ENCODE measurements at regions not wholly inside any gene's neighbourhood (a gene's known extent, or its start where the extent isn't known, plus 50 kb on each side); places are given as distances from the start of the nearest gene placed in this dataset.

DNA sequence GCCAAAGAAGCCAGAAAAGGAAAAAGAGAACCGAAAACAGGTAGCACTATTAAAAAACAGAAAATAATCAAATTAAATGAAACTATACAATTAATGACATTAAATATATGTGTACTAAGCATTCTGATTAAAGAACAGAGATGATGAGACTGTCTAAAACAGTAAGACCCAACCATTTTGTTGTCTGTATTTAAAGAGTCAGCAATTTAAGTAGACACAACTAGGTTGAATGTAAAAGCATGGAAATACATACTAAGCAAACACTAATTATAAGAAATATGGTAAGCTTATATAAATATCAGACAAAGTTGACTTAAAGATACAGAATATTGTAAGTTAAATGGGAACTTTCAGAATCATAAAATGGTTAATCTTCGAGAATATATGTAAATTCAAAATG, 774.6 kb upstream of the RAG2 start (continued):
- TF ChIP-seq, protein P1, sequence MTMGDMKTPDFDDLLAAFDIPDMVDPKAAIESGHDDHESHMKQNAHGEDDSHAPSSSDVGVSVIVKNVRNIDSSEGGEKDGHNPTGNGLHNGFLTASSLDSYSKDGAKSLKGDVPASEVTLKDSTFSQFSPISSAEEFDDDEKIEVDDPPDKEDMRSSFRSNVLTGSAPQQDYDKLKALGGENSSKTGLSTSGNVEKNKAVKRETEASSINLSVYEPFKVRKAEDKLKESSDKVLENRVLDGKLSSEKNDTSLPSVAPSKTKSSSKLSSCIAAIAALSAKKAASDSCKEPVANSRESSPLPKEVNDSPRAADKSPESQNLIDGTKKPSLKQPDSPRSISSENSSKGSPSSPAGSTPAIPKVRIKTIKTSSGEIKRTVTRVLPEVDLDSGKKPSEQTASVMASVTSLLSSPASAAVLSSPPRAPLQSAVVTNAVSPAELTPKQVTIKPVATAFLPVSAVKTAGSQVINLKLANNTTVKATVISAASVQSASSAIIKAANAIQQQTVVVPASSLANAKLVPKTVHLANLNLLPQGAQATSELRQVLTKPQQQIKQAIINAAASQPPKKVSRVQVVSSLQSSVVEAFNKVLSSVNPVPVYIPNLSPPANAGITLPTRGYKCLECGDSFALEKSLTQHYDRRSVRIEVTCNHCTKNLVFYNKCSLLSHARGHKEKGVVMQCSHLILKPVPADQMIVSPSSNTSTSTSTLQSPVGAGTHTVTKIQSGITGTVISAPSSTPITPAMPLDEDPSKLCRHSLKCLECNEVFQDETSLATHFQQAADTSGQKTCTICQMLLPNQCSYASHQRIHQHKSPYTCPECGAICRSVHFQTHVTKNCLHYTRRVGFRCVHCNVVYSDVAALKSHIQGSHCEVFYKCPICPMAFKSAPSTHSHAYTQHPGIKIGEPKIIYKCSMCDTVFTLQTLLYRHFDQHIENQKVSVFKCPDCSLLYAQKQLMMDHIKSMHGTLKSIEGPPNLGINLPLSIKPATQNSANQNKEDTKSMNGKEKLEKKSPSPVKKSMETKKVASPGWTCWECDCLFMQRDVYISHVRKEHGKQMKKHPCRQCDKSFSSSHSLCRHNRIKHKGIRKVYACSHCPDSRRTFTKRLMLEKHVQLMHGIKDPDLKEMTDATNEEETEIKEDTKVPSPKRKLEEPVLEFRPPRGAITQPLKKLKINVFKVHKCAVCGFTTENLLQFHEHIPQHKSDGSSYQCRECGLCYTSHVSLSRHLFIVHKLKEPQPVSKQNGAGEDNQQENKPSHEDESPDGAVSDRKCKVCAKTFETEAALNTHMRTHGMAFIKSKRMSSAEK (CRISPR knock-in tag; IDR thresholded peaks at IDR 0.05; ENCODE audit: borderline replicate concordance): no peak
- TF ChIP-seq ZNF416 (CRISPR knock-in tag; IDR thresholded peaks at IDR 0.05) (no peak), RORB (CRISPR knock-in tag; IDR thresholded peaks at IDR 0.05) (no peak), TP53 (CRISPR knock-in tag; IDR thresholded peaks at IDR 0.05) (no peak), NR1H2 (CRISPR knock-in tag; IDR thresholded peaks at IDR 0.05) (no peak)

DNA sequence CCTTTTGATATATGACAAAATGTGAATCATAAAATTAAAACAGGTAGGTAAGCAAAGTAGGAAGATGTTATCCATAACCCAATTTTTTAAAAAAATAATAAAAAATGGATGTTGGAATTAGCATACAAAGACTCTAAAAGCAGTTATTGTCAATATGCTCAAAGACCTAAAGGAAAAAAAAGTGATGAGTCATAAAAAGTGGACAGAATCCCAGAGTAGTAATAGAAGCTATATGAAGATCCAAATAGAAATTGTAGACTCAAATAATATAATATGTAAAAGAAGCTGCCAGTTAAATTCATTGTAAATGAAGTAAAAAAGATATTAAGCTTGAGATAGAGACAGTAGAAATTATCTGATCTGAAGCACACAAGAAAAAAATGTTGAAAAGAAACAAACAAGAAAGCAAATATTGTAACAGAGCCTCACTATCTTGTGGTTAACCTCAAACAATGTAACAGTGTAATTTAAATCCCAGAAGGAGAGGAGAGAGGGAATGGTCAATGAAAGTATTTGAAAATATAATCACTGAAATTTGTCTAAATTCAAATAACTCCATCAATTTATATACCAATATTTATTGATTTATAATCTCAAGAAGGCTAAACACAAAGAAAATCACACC, 773.4 kb upstream of the RAG2 start:
- H3K27ac Mint-ChIP-seq: no peak overlapping the region
- CTCF ChIA-PET: no interaction called here
- POLR2A ChIA-PET: no interaction called here
- H3K4me3 Mint-ChIP-seq: no peak overlapping the region
- DNase-seq (ENCODE audit: low spot score) (no peak), ATAC-seq (no peak)
- H3K9me3 Mint-ChIP-seq: peaks cover 82% of the 10 kb centered on the region
- H3K27me3 Mint-ChIP-seq (ENCODE audit: low read depth): peaks cover 7% of the 10 kb centered on the region; the same call in 1 of the 2 replicates
- H3K36me3 Mint-ChIP-seq: peaks cover 58% of the 10 kb centered on the region
- no peaks in the 10 kb centered on the region for H3K4me1 Mint-ChIP-seq
- TF ChIP-seq TEAD4 (CRISPR knock-in tag; IDR thresholded peaks at IDR 0.05): no peak
- no peak for TF ChIP-seq ELF4 (CRISPR knock-in tag; IDR thresholded peaks at IDR 0.05; ENCODE audit: low read depth)

DNA sequence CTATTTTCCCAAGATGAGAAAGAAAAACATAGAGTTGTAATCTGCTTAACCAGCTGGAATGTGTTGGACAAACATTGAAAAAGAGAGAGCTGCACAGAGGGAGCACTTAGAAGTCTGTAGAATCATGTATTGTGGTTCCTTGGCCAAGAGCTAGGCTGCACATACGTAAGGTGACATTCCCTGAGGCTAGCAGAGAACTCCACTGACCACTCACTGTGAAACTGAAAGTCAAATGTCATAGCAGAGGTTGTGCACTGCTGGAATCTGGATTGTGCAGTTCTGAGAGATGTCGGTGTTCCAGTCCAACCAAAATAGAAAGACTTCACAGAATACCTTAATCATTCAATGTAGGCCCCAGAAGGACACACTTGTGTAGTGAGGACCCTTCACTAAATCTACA, 772.8 kb upstream of the RAG2 start:
- DNase-seq (ENCODE audit: low spot score) (no peak), ATAC-seq (no peak)
- Mint-ChIP-seq H3K27ac (no peak overlapping the region), H3K4me1 (no peaks in the 10 kb centered on the region), H3K36me3 (peaks cover 58% of the 10 kb centered on the region), H3K27me3 (ENCODE audit: low read depth) (peaks cover 3% of the 10 kb centered on the region; the same call in 1 of the 2 replicates), H3K4me3 (no peak overlapping the region), H3K9me3 (peaks cover 82% of the 10 kb centered on the region)
- ChIA-PET POLR2A (no interaction called here), CTCF (no interaction called here)
- TF ChIP-seq ZNF423 (CRISPR knock-in tag; IDR thresholded peaks at IDR 0.05) (no peak), MXD4 (CRISPR knock-in tag; IDR thresholded peaks at IDR 0.05; ENCODE audit: borderline replicate concordance) (no peak), KAT7 (CRISPR knock-in tag; IDR thresholded peaks at IDR 0.05; ENCODE audit: borderline replicate concordance) (no peak), HMGA2 (CRISPR knock-in tag; IDR thresholded peaks at IDR 0.05) (no peak), RELA (CRISPR knock-in tag; IDR thresholded peaks at IDR 0.05; ENCODE audit: borderline replicate concordance) (no peak), ZNF121 (CRISPR knock-in tag; IDR thresholded peaks at IDR 0.05) (no peak), NR2C2 (CRISPR knock-in tag; IDR thresholded peaks at IDR 0.05) (no peak), SMAD3 (CRISPR knock-in tag; IDR thresholded peaks at IDR 0.05; ENCODE audit: borderline replicate concordance) (no peak), ZNF263 (CRISPR knock-in tag; IDR thresholded peaks at IDR 0.05; ENCODE audit: low read depth) (no peak), ZNF671 (CRISPR knock-in tag; IDR thresholded peaks at IDR 0.05) (no peak)
- TF ChIP-seq, protein P2, sequence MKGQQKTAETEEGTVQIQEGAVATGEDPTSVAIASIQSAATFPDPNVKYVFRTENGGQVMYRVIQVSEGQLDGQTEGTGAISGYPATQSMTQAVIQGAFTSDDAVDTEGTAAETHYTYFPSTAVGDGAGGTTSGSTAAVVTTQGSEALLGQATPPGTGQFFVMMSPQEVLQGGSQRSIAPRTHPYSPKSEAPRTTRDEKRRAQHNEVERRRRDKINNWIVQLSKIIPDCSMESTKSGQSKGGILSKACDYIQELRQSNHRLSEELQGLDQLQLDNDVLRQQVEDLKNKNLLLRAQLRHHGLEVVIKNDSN (CRISPR knock-in tag; IDR thresholded peaks at IDR 0.05): no peak
- TF ChIP-seq, protein P3, sequence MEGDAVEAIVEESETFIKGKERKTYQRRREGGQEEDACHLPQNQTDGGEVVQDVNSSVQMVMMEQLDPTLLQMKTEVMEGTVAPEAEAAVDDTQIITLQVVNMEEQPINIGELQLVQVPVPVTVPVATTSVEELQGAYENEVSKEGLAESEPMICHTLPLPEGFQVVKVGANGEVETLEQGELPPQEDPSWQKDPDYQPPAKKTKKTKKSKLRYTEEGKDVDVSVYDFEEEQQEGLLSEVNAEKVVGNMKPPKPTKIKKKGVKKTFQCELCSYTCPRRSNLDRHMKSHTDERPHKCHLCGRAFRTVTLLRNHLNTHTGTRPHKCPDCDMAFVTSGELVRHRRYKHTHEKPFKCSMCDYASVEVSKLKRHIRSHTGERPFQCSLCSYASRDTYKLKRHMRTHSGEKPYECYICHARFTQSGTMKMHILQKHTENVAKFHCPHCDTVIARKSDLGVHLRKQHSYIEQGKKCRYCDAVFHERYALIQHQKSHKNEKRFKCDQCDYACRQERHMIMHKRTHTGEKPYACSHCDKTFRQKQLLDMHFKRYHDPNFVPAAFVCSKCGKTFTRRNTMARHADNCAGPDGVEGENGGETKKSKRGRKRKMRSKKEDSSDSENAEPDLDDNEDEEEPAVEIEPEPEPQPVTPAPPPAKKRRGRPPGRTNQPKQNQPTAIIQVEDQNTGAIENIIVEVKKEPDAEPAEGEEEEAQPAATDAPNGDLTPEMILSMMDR (IDR thresholded peaks at IDR 0.05): no peak
- TF ChIP-seq, protein P4, sequence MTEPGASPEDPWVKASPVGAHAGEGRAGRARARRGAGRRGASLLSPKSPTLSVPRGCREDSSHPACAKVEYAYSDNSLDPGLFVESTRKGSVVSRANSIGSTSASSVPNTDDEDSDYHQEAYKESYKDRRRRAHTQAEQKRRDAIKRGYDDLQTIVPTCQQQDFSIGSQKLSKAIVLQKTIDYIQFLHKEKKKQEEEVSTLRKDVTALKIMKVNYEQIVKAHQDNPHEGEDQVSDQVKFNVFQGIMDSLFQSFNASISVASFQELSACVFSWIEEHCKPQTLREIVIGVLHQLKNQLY (CRISPR knock-in tag; IDR thresholded peaks at IDR 0.05): no peak
- TF ChIP-seq, protein P5, sequence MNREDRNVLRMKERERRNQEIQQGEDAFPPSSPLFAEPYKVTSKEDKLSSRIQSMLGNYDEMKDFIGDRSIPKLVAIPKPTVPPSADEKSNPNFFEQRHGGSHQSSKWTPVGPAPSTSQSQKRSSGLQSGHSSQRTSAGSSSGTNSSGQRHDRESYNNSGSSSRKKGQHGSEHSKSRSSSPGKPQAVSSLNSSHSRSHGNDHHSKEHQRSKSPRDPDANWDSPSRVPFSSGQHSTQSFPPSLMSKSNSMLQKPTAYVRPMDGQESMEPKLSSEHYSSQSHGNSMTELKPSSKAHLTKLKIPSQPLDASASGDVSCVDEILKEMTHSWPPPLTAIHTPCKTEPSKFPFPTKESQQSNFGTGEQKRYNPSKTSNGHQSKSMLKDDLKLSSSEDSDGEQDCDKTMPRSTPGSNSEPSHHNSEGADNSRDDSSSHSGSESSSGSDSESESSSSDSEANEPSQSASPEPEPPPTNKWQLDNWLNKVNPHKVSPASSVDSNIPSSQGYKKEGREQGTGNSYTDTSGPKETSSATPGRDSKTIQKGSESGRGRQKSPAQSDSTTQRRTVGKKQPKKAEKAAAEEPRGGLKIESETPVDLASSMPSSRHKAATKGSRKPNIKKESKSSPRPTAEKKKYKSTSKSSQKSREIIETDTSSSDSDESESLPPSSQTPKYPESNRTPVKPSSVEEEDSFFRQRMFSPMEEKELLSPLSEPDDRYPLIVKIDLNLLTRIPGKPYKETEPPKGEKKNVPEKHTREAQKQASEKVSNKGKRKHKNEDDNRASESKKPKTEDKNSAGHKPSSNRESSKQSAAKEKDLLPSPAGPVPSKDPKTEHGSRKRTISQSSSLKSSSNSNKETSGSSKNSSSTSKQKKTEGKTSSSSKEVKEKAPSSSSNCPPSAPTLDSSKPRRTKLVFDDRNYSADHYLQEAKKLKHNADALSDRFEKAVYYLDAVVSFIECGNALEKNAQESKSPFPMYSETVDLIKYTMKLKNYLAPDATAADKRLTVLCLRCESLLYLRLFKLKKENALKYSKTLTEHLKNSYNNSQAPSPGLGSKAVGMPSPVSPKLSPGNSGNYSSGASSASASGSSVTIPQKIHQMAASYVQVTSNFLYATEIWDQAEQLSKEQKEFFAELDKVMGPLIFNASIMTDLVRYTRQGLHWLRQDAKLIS (CRISPR knock-in tag; IDR thresholded peaks at IDR 0.05; ENCODE audit: borderline replicate concordance): no peak
- TF ChIP-seq, protein P6, sequence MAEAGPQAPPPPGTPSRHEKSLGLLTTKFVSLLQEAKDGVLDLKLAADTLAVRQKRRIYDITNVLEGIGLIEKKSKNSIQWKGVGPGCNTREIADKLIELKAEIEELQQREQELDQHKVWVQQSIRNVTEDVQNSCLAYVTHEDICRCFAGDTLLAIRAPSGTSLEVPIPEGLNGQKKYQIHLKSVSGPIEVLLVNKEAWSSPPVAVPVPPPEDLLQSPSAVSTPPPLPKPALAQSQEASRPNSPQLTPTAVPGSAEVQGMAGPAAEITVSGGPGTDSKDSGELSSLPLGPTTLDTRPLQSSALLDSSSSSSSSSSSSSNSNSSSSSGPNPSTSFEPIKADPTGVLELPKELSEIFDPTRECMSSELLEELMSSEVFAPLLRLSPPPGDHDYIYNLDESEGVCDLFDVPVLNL (CRISPR knock-in tag; IDR thresholded peaks at IDR 0.05; ENCODE audit: borderline replicate concordance, low read depth): no peak

All from WTC11 (cell line).